ENCODE measurements at regions not wholly inside any gene's neighbourhood (a gene's known extent, or its start where the extent isn't known, plus 50 kb on each side); places are given as distances from the start of the nearest gene placed in this dataset.

DNA sequence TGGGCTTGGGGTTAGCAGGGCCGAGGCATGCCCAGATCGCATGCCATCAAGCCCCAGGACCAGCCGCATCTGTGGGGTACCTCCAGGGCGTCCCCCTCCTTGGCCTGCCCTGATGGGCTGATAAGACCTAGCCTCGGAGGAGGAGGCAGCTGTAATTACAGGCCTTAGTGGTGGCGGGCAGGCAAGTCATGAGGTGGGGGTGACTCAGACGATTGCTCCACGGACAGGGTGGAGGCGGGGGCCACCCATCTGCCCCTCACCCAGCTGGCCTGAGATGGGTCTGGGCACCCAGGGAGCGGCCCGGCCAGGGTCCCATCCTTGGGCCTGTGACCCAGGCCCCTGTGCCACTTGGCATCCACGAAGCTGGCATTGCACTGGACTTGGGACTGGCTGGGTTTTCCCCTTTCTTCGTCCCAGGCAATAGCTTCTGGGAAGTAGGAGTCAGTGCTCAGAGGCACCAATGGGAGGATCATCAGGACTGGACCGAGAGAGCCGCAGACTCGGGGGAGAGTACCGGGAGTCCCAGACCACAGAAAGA, 57.5 kb downstream of the CEBPB start:
- Histone ChIP-seq H3K9ac (ENCODE audit: low read length) (no peak overlapping the region), H3K4me2 (ENCODE audit: low read length) (no peak overlapping the region), H4K91ac (ENCODE audit: low read depth, low read length) (peak overlapping the region; percentile 97), H4K12ac (ENCODE audit: low read depth, low read length) (no peak overlapping the region), H2BK12ac (ENCODE audit: low read length) (peak overlapping the region; percentile 53), H2AK5ac (ENCODE audit: low read length) (no peak overlapping the region), H2BK120ac (ENCODE audit: insufficient read depth, low read length, poor library complexity) (peak overlapping the region; percentile 94), H3K4me1 (ENCODE audit: control insufficient read depth in 1 of 2, insufficient read depth in 2 of 2, low read length in 2 of 2) (peaks cover 31 to 35% of the 10 kb centered on the region in 2 experiments), H4K8ac (ENCODE audit: low read depth, low read length) (peak overlapping the region; percentile 68), H2BK5ac (ENCODE audit: low read depth, low read length, poor library complexity) (peak overlapping the region; percentile 90), H3K14ac (ENCODE audit: low read length) (peak overlapping the region; percentile 83), H3K9me3 (ENCODE audit: insufficient read depth, low read depth, low read length) (no peaks in the 10 kb centered on the region), H3K23ac (ENCODE audit: low read length) (no peak overlapping the region), H3K27ac (ENCODE audit: low read depth, low read length) (peak overlapping the region; percentile 91), H3K4ac (ENCODE audit: low read depth, low read length) (peak overlapping the region; percentile 7), H3K36me3 (ENCODE audit: control insufficient read depth in 1 of 2, insufficient read depth in 2 of 2, low read length in 2 of 2) (no peaks in the 10 kb centered on the region), H2AFZ (ENCODE audit: insufficient read depth, low read length, poor library complexity) (no peak overlapping the region), H3K79me1 (ENCODE audit: low read length) (peaks cover 43% of the 10 kb centered on the region), H3K4me3 (ENCODE audit: low read depth, low read length) (no peak overlapping the region), H3K18ac (ENCODE audit: low read length) (peak overlapping the region; percentile 28), H3K79me2 (ENCODE audit: control insufficient read depth, insufficient read depth, low read length, poor library complexity) (peaks cover 11% of the 10 kb centered on the region), H3K27me3 (ENCODE audit: insufficient read depth, low read length) (no peaks in the 10 kb centered on the region)
- WGBS (ENCODE audit: extremely low coverage, insufficient coverage, insufficient read length), result no CpG with 5 or more reads among the region's 17 CpGs
- DNase-seq, result peak; percentile 68 to 80

DNA sequence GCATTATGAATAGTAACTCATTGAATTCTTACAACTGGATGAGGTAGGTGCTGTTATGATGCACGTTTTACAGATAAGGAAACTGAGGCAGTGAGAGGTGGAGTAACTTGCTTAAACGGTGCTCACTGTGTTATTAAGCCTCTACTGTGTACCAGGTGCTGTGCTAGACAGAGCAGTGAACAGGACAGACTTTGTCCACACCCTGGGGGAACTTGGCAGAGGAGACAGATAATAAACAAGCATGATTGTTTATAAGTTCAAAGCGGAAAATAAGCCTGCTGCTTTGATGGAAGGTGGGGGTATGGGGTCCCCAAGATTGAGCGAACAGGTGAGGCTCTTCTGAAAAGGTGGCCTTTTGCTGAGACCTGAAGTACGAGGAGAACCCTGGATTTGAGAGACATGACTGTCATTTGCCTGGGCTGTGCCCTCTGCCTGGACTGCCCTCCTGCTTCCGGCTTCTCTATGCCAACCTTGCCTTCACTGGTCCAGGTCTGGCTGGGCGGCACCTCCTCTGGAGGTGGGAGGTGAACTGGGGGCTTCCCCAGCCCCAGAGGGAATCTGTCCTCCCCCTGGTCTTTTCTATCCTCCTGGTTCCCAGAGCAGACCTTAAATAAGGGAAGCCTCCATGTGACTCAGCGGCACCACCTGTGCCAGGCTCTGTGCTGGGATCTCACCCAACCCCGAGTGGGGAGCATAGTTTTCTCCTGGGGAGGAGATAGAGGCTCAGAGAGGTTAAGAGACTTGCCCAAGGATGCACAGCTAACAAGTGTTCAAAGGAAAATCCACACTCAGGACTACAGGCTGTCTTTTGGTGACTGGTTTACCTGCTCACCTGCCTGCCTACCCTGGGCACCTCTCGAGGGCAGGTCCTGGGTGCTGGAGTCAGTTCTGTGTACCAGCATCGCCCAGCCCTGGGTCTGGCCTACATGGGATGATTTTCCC, 59.1 kb downstream of the CEBPB start:
- no peak overlapping the region for H3K23ac ChIP-seq (ENCODE audit: low read length)
- H3K4me1 ChIP-seq (ENCODE audit: control insufficient read depth in 1 of 2, insufficient read depth in 2 of 2, low read length in 2 of 2), result peaks cover 33 to 38% of the 10 kb centered on the region in 2 experiments
- H3K36me3 ChIP-seq (ENCODE audit: control insufficient read depth in 1 of 2, insufficient read depth in 2 of 2, low read length in 2 of 2), result no peaks in the 10 kb centered on the region
- no CpG with 5 or more reads among the region's 11 CpGs for WGBS (ENCODE audit: extremely low coverage, insufficient coverage, insufficient read length)
- no peak overlapping the region for H3K4me2 ChIP-seq (ENCODE audit: low read length)
- peak overlapping the region; percentile 60 for H3K14ac ChIP-seq (ENCODE audit: low read length)
- H3K27ac ChIP-seq (ENCODE audit: low read depth, low read length), result no peak overlapping the region
- H3K79me2 ChIP-seq (ENCODE audit: control insufficient read depth, insufficient read depth, low read length, poor library complexity), result peaks cover 11% of the 10 kb centered on the region
- H2AFZ ChIP-seq (ENCODE audit: insufficient read depth, low read length, poor library complexity), result no peak overlapping the region
- no peak overlapping the region for H3K4me3 ChIP-seq (ENCODE audit: low read depth, low read length)
- no peaks in the 10 kb centered on the region for H3K27me3 ChIP-seq (ENCODE audit: insufficient read depth, low read length)
- H2AK5ac ChIP-seq (ENCODE audit: low read length), result peak overlapping the region; percentile 84
- H2BK5ac ChIP-seq (ENCODE audit: low read depth, low read length, poor library complexity), result peak overlapping the region; percentile 32
- H4K91ac ChIP-seq (ENCODE audit: low read depth, low read length), result peak overlapping the region; percentile 8
- no peak overlapping the region for H4K12ac ChIP-seq (ENCODE audit: low read depth, low read length)
- no peak overlapping the region for H3K9ac ChIP-seq (ENCODE audit: low read length)
- no peaks in the 10 kb centered on the region for H3K9me3 ChIP-seq (ENCODE audit: insufficient read depth, low read depth, low read length)
- H2BK120ac ChIP-seq (ENCODE audit: insufficient read depth, low read length, poor library complexity), result peak overlapping the region; percentile 64
- H4K8ac ChIP-seq (ENCODE audit: low read depth, low read length), result peak overlapping the region; percentile 34
- H2BK12ac ChIP-seq (ENCODE audit: low read length), result peak overlapping the region; percentile 78
- H3K79me1 ChIP-seq (ENCODE audit: low read length), result peaks cover 44% of the 10 kb centered on the region
- peak overlapping the region; percentile 38 for H3K18ac ChIP-seq (ENCODE audit: low read length)
- H3K4ac ChIP-seq (ENCODE audit: low read depth, low read length), result peak overlapping the region; percentile 31
- DNase-seq, result no peak

DNA sequence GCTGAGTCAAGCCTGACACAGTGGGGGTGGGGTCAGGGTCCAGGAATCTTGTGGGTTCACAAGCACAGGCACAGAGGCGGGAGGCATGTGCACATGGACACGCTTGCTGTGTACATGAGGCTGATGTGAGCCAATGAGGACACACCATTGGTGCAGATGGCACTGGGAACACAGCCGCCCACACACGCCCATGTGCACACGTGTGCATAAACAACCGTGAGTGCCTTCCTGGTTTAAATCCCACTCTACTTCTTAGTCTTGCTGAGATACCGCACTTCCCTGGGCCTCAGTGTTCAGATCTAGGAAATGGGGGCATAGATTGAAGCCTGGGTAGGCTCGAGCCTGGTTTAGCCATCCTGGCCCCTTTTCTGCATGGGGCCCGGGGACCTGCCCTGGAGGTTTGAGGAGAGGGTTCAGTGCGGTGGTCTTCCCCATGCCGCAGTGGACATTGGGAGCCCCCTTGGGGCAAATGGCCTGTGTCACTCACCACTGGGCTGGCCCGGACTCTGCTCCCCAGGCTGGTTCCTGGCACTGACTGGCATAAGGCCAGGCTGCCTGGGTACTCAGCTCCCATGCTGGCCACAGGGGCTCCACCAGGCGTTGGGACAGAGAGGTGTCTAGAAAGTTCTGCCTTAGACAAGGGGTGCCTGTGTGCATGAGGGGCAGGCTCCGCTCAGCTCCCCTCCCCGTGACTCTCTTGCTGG, 60.2 kb downstream of the CEBPB start:
- H2BK5ac ChIP-seq (ENCODE audit: low read depth, low read length, poor library complexity), result no peak overlapping the region
- peak overlapping the region; percentile 23 for H2BK120ac ChIP-seq (ENCODE audit: insufficient read depth, low read length, poor library complexity)
- no peak overlapping the region for H3K27ac ChIP-seq (ENCODE audit: low read depth, low read length)
- no peaks in the 10 kb centered on the region for H3K9me3 ChIP-seq (ENCODE audit: insufficient read depth, low read depth, low read length)
- H3K36me3 ChIP-seq (ENCODE audit: control insufficient read depth in 1 of 2, insufficient read depth in 2 of 2, low read length in 2 of 2), result no peaks in the 10 kb centered on the region
- H2AFZ ChIP-seq (ENCODE audit: insufficient read depth, low read length, poor library complexity), result no peak overlapping the region
- DNase-seq, result no peak
- no peak overlapping the region for H3K18ac ChIP-seq (ENCODE audit: low read length)
- no peaks in the 10 kb centered on the region for H3K27me3 ChIP-seq (ENCODE audit: insufficient read depth, low read length)
- H3K4me2 ChIP-seq (ENCODE audit: low read length), result no peak overlapping the region
- H2AK5ac ChIP-seq (ENCODE audit: low read length), result peak overlapping the region; percentile 1
- no CpG with 5 or more reads among the region's 15 CpGs for WGBS (ENCODE audit: extremely low coverage, insufficient coverage, insufficient read length)
- no peak overlapping the region for H3K23ac ChIP-seq (ENCODE audit: low read length)
- no peak overlapping the region for H4K8ac ChIP-seq (ENCODE audit: low read depth, low read length)
- peaks cover 44% of the 10 kb centered on the region for H3K79me1 ChIP-seq (ENCODE audit: low read length)
- H3K79me2 ChIP-seq (ENCODE audit: control insufficient read depth, insufficient read depth, low read length, poor library complexity), result peaks cover 11% of the 10 kb centered on the region
- no peak overlapping the region for H3K4ac ChIP-seq (ENCODE audit: low read depth, low read length)
- no peak overlapping the region for H4K12ac ChIP-seq (ENCODE audit: low read depth, low read length)
- H3K4me3 ChIP-seq (ENCODE audit: low read depth, low read length), result no peak overlapping the region
- H2BK12ac ChIP-seq (ENCODE audit: low read length), result peak overlapping the region; percentile 0
- peaks cover 33 to 38% of the 10 kb centered on the region in 2 experiments for H3K4me1 ChIP-seq (ENCODE audit: control insufficient read depth in 1 of 2, insufficient read depth in 2 of 2, low read length in 2 of 2)
- no peak overlapping the region for H3K14ac ChIP-seq (ENCODE audit: low read length)
- H3K9ac ChIP-seq (ENCODE audit: low read length), result no peak overlapping the region
- H4K91ac ChIP-seq (ENCODE audit: low read depth, low read length), result peak overlapping the region; percentile 8

DNA sequence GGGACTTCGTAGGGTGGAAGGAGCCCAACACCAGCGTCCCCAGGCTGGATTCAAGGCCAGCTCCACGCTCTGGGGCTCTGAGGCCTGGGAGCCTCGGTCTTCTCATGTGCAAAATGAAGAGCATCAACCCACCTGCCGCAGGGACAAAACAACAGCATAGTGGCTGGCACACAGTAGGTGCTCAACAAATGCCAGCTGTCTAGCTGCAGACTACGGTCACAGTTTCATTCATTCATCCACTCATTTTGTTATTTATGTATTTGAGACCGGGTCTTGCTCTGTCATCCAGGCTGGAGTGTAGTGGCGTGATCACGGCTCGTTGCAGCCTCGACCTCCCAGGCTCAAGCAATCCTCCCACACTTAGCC, 60.7 kb downstream of the CEBPB start:
- DNase-seq, result no peak
- no peak overlapping the region for H3K27ac ChIP-seq (ENCODE audit: low read depth, low read length)
- H3K4me2 ChIP-seq (ENCODE audit: low read length), result no peak overlapping the region
- WGBS (ENCODE audit: extremely low coverage, insufficient coverage, insufficient read length), result no CpG with 5 or more reads among the region's 11 CpGs
- H4K8ac ChIP-seq (ENCODE audit: low read depth, low read length), result no peak overlapping the region
- H3K79me1 ChIP-seq (ENCODE audit: low read length), result peaks cover 39% of the 10 kb centered on the region
- no peak overlapping the region for H4K12ac ChIP-seq (ENCODE audit: low read depth, low read length)
- peak overlapping the region; percentile 23 for H2BK120ac ChIP-seq (ENCODE audit: insufficient read depth, low read length, poor library complexity)
- no peak overlapping the region for H3K23ac ChIP-seq (ENCODE audit: low read length)
- H2BK12ac ChIP-seq (ENCODE audit: low read length), result no peak overlapping the region
- H3K4me3 ChIP-seq (ENCODE audit: low read depth, low read length), result no peak overlapping the region
- H4K91ac ChIP-seq (ENCODE audit: low read depth, low read length), result peak overlapping the region; percentile 38
- H3K4ac ChIP-seq (ENCODE audit: low read depth, low read length), result no peak overlapping the region
- no peaks in the 10 kb centered on the region for H3K27me3 ChIP-seq (ENCODE audit: insufficient read depth, low read length)
- H2AFZ ChIP-seq (ENCODE audit: insufficient read depth, low read length, poor library complexity), result no peak overlapping the region
- H3K36me3 ChIP-seq (ENCODE audit: control insufficient read depth in 1 of 2, insufficient read depth in 2 of 2, low read length in 2 of 2), result no peaks in the 10 kb centered on the region
- H3K4me1 ChIP-seq (ENCODE audit: control insufficient read depth in 1 of 2, insufficient read depth in 2 of 2, low read length in 2 of 2), result peaks cover 28 to 33% of the 10 kb centered on the region in 2 experiments
- H2AK5ac ChIP-seq (ENCODE audit: low read length), result no peak overlapping the region
- no peaks in the 10 kb centered on the region for H3K9me3 ChIP-seq (ENCODE audit: insufficient read depth, low read depth, low read length)
- no peak overlapping the region for H3K18ac ChIP-seq (ENCODE audit: low read length)
- peaks cover 7% of the 10 kb centered on the region for H3K79me2 ChIP-seq (ENCODE audit: control insufficient read depth, insufficient read depth, low read length, poor library complexity)
- H2BK5ac ChIP-seq (ENCODE audit: low read depth, low read length, poor library complexity), result no peak overlapping the region
- H3K9ac ChIP-seq (ENCODE audit: low read length), result no peak overlapping the region
- no peak overlapping the region for H3K14ac ChIP-seq (ENCODE audit: low read length)
